HCT116 (cell line): ENCODE measurements at regions not wholly inside any gene's neighbourhood (a gene's known extent, or its start where the extent isn't known, plus 50 kb on each side); places are given as distances from the start of the nearest gene placed in this dataset.

Experiments
- ATAC-seq: fragments of 200-7000 bp; cut with Tn5 transposase; 2 replicates; pipeline ENCODE4 v1.9.1; 2020; ENCODE audit warnings: mild to moderate bottlenecking, moderate library complexity
- BruUV-seq: library from RNA; stranded (reverse); fragments of 400-500 nt; replicated peaks from 2 replicates; lab custom pipeline; 2021; lab: Mats Ljungman, UMichigan
- CTCF ChIA-PET: fragments of 300-600 bp; sonication (Branson Sonifier 250); formaldehyde crosslinking; loops from one replicate; lab custom pipeline; 2021; ENCODE audit warnings: antibody characterized with exemption; lab: Charles Lee
- POLR2A ChIA-PET: fragments of 300-600, 350-600 bp; sonication (Branson Sonifier 250); formaldehyde crosslinking; loops from one replicate; lab custom pipeline; 2021; ENCODE audit warnings: antibody characterized with exemption; lab: Charles Lee
- RAD21 ChIA-PET, 2 experiments: fragments of 300-600 bp; sonication (Branson Sonifier 250); formaldehyde crosslinking; loops; one replicate each; lab custom pipeline; 2023; ENCODE audit warnings: low total read pairs in 2 of 2; ENCODE audit not compliant: uncharacterized antibody in 2 of 2, unreplicated experiment in 2 of 2, low non-redundant PET in 1 of 2; lab: Charles Lee
- DNase-seq: peaks from one replicate; pipeline ENCODE4 v3.0.0-alpha.2; 2010; ENCODE audit warnings: low read depth, low spot score
- H2AFZ ChIP-seq: fragments of 200-600 bp; shearing (Covaris generic), sonication (generic); 2 replicates; pipeline ENCODE4 v1.6.1; 2017; ENCODE audit warnings: low read depth, mixed run types, mixed read lengths, antibody characterized with exemption, low read length; ENCODE audit not compliant: poor library complexity, severe bottlenecking
- H3K27ac ChIP-seq: 2 replicates; pipeline ENCODE4 v1.5.1; 2012; ENCODE audit warnings: low read depth, low read length
- H3K27me3 ChIP-seq: fragments of 200-600 bp; sonication (generic); 2 replicates; pipeline ENCODE4 v1.6.1; 2016; ENCODE audit warnings: mixed run types, low read length, mixed read lengths; ENCODE audit not compliant: insufficient read depth
- H3K36me3 ChIP-seq, 2 experiments: fragments of 200-500 bp in 1 of 2; fragments of 200-600 bp in 1 of 2; sonication (Bioruptor generic) in 1 of 2; sonication (generic) in 1 of 2; 2 replicates each; pipeline versions ENCODE4 v1.5.1 to v1.6.1; 2014 to 2016; ENCODE audit warnings: low read length in 2 of 2, inconsistent platforms in 1 of 2, mixed read lengths in 1 of 2, mixed run types in 1 of 2; ENCODE audit not compliant: insufficient read depth in 2 of 2, control insufficient read depth in 1 of 2
- H3K4me1 ChIP-seq, 2 experiments: fragments of 200-600 bp in 1 of 2; sonication (generic) in 1 of 2; 2 replicates each; pipeline versions ENCODE4 v1.5.1 to v1.6.1; 2012 to 2017; ENCODE audit warnings: low read length in 2 of 2, inconsistent platforms in 1 of 2, mild to moderate bottlenecking in 1 of 2, mixed read lengths in 1 of 2, mixed run types in 1 of 2, moderate library complexity in 1 of 2; ENCODE audit not compliant: insufficient read depth in 2 of 2, control insufficient read depth in 1 of 2
- H3K4me2 ChIP-seq: fragments of 200-600 bp; sonication (generic); 2 replicates; pipeline ENCODE4 v1.6.1; 2017; ENCODE audit warnings: mixed run types, low read length, mixed read lengths
- H3K4me3 ChIP-seq, 2 experiments: fragments of 200-600 bp in 1 of 2; sonication (generic) in 1 of 2; replicated peaks in 1 of 2; 2 replicates each; pipeline ENCODE4 v1.5.1; 2011 to 2016; ENCODE audit warnings: low read length in 2 of 2, control low read depth in 1 of 2, low read depth in 1 of 2, mild to moderate bottlenecking in 1 of 2, mixed read lengths in 1 of 2, mixed run types in 1 of 2
- H3K79me2 ChIP-seq: fragments of 200-600 bp; sonication (generic); 2 replicates; pipeline ENCODE4 v1.6.1; 2017; ENCODE audit warnings: mild to moderate bottlenecking, mixed run types, low read length, moderate library complexity, mixed read lengths; ENCODE audit not compliant: insufficient read depth
- H3K9ac ChIP-seq: fragments of 200-600 bp; sonication (generic); 2 replicates; pipeline ENCODE4 v1.6.1; 2016; ENCODE audit warnings: low read length, mixed read lengths
- H3K9me2 ChIP-seq: fragments of 200-600 bp; sonication (generic), shearing (Covaris generic); 2 replicates; pipeline ENCODE4 v1.6.1; 2017; ENCODE audit warnings: mixed run types, mild to moderate bottlenecking, moderate library complexity; ENCODE audit not compliant: insufficient read depth
- H3K9me3 ChIP-seq, 2 experiments: fragments of 200-500 bp in 1 of 2; fragments of 200-600 bp in 1 of 2; sonication (Bioruptor generic) in 1 of 2; sonication (generic) in 1 of 2; 2 replicates each; pipeline ENCODE4 v1.6.1; 2014 to 2017; ENCODE audit warnings: low read length in 2 of 2, mixed read lengths in 2 of 2, inconsistent platforms in 1 of 2, low read depth in 1 of 2, mild to moderate bottlenecking in 1 of 2, mixed run types in 1 of 2, moderate library complexity in 1 of 2; ENCODE audit not compliant: control insufficient read depth in 1 of 2, insufficient read depth in 1 of 2
- H4K20me1 ChIP-seq: fragments of 200-600 bp; sonication (generic), shearing (Covaris generic); 2 replicates; pipeline ENCODE4 v1.6.1; 2017; ENCODE audit warnings: mixed run types, mild to moderate bottlenecking, moderate library complexity; ENCODE audit not compliant: insufficient read depth
- CEBPB ChIP-seq: IDR thresholded peaks from 2 replicates; pipeline ENCODE4 v1.6.1; 2012; ENCODE audit warnings: low read depth
- FOSL1 ChIP-seq: IDR thresholded peaks from 2 replicates; pipeline ENCODE4 v1.6.1; 2012; ENCODE audit warnings: low read depth
- JUND ChIP-seq: IDR thresholded peaks from 2 replicates; pipeline ENCODE4 v1.6.1; 2012
- POLR2A ChIP-seq: IDR thresholded peaks from 2 replicates; pipeline ENCODE4 v1.7.0; 2011; ENCODE audit warnings: borderline replicate concordance; ENCODE audit not compliant: insufficient read depth, insufficient read length; ENCODE audit errors: extremely low read depth
- POLR2AphosphoS5 ChIP-seq: IDR thresholded peaks from 2 replicates; pipeline ENCODE4 v1.6.1; 2011; ENCODE audit warnings: mild to moderate bottlenecking, low read depth, low read length, moderate library complexity
- RAD21 ChIP-seq: IDR thresholded peaks from 2 replicates; pipeline ENCODE4 v1.6.1; 2012; ENCODE audit warnings: low read depth, mild to moderate bottlenecking
- SRF ChIP-seq: IDR thresholded peaks from 2 replicates; pipeline ENCODE4 v1.6.1; 2012; ENCODE audit warnings: low read depth
- TCF7L2 ChIP-seq: IDR thresholded peaks from 2 replicates; pipeline ENCODE4 v1.7.0; 2011; ENCODE audit warnings: borderline replicate concordance, inconsistent platforms; ENCODE audit not compliant: insufficient read depth, insufficient read length; ENCODE audit errors: extremely low read depth
- YY1 ChIP-seq: IDR thresholded peaks from 2 replicates; pipeline ENCODE4 v1.6.1; 2011; ENCODE audit warnings: low read length, low read depth, moderate library complexity, mild to moderate bottlenecking; ENCODE audit not compliant: insufficient replicate concordance; ENCODE audit errors: extremely low read depth
- ZFX ChIP-seq: fragments of 450-650 bp; IDR thresholded peaks from 2 replicates; pipeline ENCODE4 v1.6.1; 2017
- ZNF274 ChIP-seq: fragments of 200-500 bp; sonication (Bioruptor generic); IDR thresholded peaks from 2 replicates; pipeline ENCODE4 v1.6.1; 2014; ENCODE audit warnings: mild to moderate bottlenecking, low read depth, low read length, inconsistent platforms
- intact Hi-C: fragments of 100-400 bp; cut with micrococcal nuclease; formaldehyde crosslinking; loops from 2 replicates; pipeline ENCODE4 v1.10.0; 2022
- TF ChIP-seq, protein P1 (sequence below): IDR thresholded peaks from 2 replicates; pipeline ENCODE4 v1.6.1; 2011; ENCODE audit warnings: mild to moderate bottlenecking, low read length, moderate library complexity; ENCODE audit not compliant: insufficient replicate concordance; ENCODE audit errors: extremely low read depth
- TF ChIP-seq, protein P2 (sequence below): IDR thresholded peaks from 2 replicates; pipeline ENCODE4 v1.6.1; 2012

DNA sequence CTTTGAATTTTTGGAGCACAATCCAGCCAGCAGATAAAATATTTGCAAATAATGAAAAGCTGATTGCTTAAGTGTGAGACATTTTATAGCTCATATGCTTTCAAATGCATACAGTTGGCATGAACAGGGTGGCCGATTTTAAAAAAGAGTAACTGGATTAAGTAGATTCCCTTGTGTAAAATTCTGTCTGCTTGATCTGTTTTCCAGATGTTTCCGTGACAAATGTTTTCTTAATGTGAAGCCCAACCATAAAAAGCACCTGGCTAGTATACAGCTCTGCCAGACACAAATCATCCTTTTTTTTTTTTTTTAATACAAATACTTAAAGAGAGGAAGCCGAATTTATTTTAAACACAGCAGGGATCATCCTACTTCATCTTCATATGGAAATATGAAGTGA, 440.7 kb downstream of the CCER1 start (continued):
- TF ChIP-seq YY1: no peak
- TF ChIP-seq POLR2AphosphoS5: no peak
- TF ChIP-seq TCF7L2: no peak
- TF ChIP-seq POLR2A: no peak
- TF ChIP-seq JUND: no peak
- TF ChIP-seq SRF: no peak
- TF ChIP-seq, protein P1, sequence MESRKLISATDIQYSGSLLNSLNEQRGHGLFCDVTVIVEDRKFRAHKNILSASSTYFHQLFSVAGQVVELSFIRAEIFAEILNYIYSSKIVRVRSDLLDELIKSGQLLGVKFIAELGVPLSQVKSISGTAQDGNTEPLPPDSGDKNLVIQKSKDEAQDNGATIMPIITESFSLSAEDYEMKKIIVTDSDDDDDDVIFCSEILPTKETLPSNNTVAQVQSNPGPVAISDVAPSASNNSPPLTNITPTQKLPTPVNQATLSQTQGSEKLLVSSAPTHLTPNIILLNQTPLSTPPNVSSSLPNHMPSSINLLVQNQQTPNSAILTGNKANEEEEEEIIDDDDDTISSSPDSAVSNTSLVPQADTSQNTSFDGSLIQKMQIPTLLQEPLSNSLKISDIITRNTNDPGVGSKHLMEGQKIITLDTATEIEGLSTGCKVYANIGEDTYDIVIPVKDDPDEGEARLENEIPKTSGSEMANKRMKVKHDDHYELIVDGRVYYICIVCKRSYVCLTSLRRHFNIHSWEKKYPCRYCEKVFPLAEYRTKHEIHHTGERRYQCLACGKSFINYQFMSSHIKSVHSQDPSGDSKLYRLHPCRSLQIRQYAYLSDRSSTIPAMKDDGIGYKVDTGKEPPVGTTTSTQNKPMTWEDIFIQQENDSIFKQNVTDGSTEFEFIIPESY: no peak
- no peak for TF ChIP-seq ZNF274

DNA sequence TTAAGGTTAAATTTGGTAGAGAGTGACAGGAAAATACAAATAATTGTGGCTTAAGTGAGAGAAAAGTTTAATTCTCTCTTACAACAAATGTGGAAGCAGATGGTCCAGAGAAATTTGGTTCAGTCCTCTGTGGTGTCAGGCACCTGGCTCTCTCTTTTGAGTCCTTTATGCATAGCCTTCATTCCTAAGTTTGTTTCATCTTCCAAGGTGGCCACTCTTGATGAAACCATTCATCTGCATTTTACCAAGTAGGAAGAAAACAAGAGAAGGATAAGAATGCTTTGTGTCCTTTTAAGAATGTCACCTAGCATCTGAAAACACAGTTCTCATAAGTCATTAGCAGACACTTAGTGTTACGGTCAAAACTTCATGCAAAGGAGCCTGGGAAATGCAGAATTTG, 442.5 kb downstream of the CCER1 start:
- RAD21 ChIA-PET: no interaction called here
- BruUV-seq: no TSS peak
- TF ChIP-seq RAD21: no peak
- TF ChIP-seq CEBPB: no peak
- no peak for TF ChIP-seq TCF7L2
- TF ChIP-seq ZFX: no peak
- no peak for TF ChIP-seq POLR2A
- TF ChIP-seq POLR2AphosphoS5: no peak
- TF ChIP-seq, protein P2, sequence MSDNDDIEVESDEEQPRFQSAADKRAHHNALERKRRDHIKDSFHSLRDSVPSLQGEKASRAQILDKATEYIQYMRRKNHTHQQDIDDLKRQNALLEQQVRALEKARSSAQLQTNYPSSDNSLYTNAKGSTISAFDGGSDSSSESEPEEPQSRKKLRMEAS: no peak
- TF ChIP-seq FOSL1: no peak

More for the DNA sequence above, 442.5 kb downstream of the CCER1 start:
- no peak overlapping the region for H2AFZ ChIP-seq
- no peaks in the 10 kb centered on the region for H3K27me3 ChIP-seq
- DNase-seq (no peak), ATAC-seq (no peak)
- CTCF ChIA-PET: no interaction called here
- POLR2A ChIA-PET: no interaction called here
- 0 out of 2 replicates have a peak, but pooled peaks cover 4% of the 10 kb centered on the region for H3K9me2 ChIP-seq
- no peak overlapping the region for H3K9ac ChIP-seq
- H3K4me1 ChIP-seq: no peaks in the 10 kb centered on the region
- intact Hi-C loops: no loop called here
- no peaks in the 10 kb centered on the region for H3K9me3 ChIP-seq
- H3K36me3 ChIP-seq: no peaks in the 10 kb centered on the region
- no peak overlapping the region for H3K4me2 ChIP-seq
- H3K79me2 ChIP-seq: no peaks in the 10 kb centered on the region
- H4K20me1 ChIP-seq: no peaks in the 10 kb centered on the region
- H3K4me3 ChIP-seq: no peak overlapping the region
- H3K27ac ChIP-seq: no peak overlapping the region
